ENCODE measurements at regions not wholly inside any gene's neighbourhood (a gene's known extent, or its start where the extent isn't known, plus 50 kb on each side); places are given as distances from the start of the nearest gene placed in this dataset.

GRCh38 chr22:46049726-46050450 lies 72.9 kb upstream of the WNT7B start:
- H3K9me3 Mint-ChIP-seq = no peaks in the 10 kb centered on the region
- DNase-seq = no peak
- H3K27me3 Mint-ChIP-seq = no peaks in the 10 kb centered on the region
- POLR2A ChIA-PET = no interaction called here
- intact Hi-C loops (cut with micrococcal nuclease) = no loop called here
- CTCF ChIA-PET = no interaction called here
- peaks cover 26% of the 10 kb centered on the region for H3K4me1 Mint-ChIP-seq (ENCODE audit: low read depth)
- H3K4me3 Mint-ChIP-seq = no peak overlapping the region
- H3K27ac Mint-ChIP-seq = peak overlapping the region; percentile 15
- peaks cover 3% of the 10 kb centered on the region for H3K36me3 Mint-ChIP-seq

- H3K9me3 Mint-ChIP-seq = no peaks in the 10 kb centered on the region
- H3K27me3 Mint-ChIP-seq = no peaks in the 10 kb centered on the region
- ChIA-PET POLR2A (interaction anchor here (1.0 kb wide), 1 partner anchor 19 kb away, joined by 5 read pairs; no protein-coding TSS in a partner anchor), CTCF (interaction anchor here (1.1 to 1.6 kb wide), 2 partner anchors 9 to 44 kb away, joined by 6 to 8 read pairs; no protein-coding TSS in a partner anchor)
- no peak for DNase-seq
- H3K36me3 Mint-ChIP-seq = peaks cover 3% of the 10 kb centered on the region
- H3K27ac Mint-ChIP-seq = peak overlapping the region; percentile 15
- H3K4me3 Mint-ChIP-seq = no peak overlapping the region
- H3K4me1 Mint-ChIP-seq (ENCODE audit: low read depth) = peaks cover 30% of the 10 kb centered on the region
- intact Hi-C loops (cut with micrococcal nuclease) = no loop called here
These were observed 73.5 kb upstream of the WNT7B start for GRCh38 chr22:46050451-46050845.

- intact Hi-C loops (cut with micrococcal nuclease) = no loop called here
- ChIA-PET POLR2A (interaction anchor here (1.0 to 3.7 kb wide), 2 partner anchors 15 to 19 kb away, joined by 5 to 24 read pairs; no protein-coding TSS in a partner anchor), CTCF (interaction anchor here (0.9 to 2.1 kb wide), 4 partner anchors 10 to 56 kb away, joined by 3 to 12 read pairs (median 7); no protein-coding TSS in a partner anchor)
- Mint-ChIP-seq H3K27ac (peak overlapping the region; percentile 95), H3K9me3 (no peaks in the 10 kb centered on the region), H3K27me3 (no peaks in the 10 kb centered on the region), H3K36me3 (peaks cover 3% of the 10 kb centered on the region), H3K4me3 (no peak overlapping the region), H3K4me1 (ENCODE audit: low read depth) (peaks cover 36% of the 10 kb centered on the region)
- DNase-seq = no peak
These were observed 74.1 kb upstream of the WNT7B start for GRCh38 chr22:46050916-46051614.

- no peaks in the 10 kb centered on the region for H3K27me3 Mint-ChIP-seq
- POLR2A ChIA-PET = interaction anchor here (3.7 kb wide), 1 partner anchor 15 kb away, joined by 24 read pairs; no protein-coding TSS in a partner anchor
- no peak overlapping the region for H3K4me3 Mint-ChIP-seq
- CTCF ChIA-PET = interaction anchor here (0.9 to 2.1 kb wide), 4 partner anchors 11 to 57 kb away, joined by 3 to 12 read pairs (median 7); no protein-coding TSS in a partner anchor
- intact Hi-C loops (cut with micrococcal nuclease) = no loop called here
- H3K36me3 Mint-ChIP-seq = peaks cover 3% of the 10 kb centered on the region
- H3K4me1 Mint-ChIP-seq (ENCODE audit: low read depth) = peaks cover 38% of the 10 kb centered on the region
- peak overlapping the region; percentile 95 for H3K27ac Mint-ChIP-seq
- H3K9me3 Mint-ChIP-seq = no peaks in the 10 kb centered on the region
- DNase-seq = no peak
These were observed 74.7 kb upstream of the WNT7B start for GRCh38 chr22:46051646-46052045.

- DNase-seq = no peak
- Mint-ChIP-seq H3K4me3 (peak overlapping the region; percentile 82), H3K27ac (peak overlapping the region; percentile 95), H3K9me3 (no peaks in the 10 kb centered on the region), H3K27me3 (no peaks in the 10 kb centered on the region), H3K4me1 (ENCODE audit: low read depth) (peaks cover 42% of the 10 kb centered on the region), H3K36me3 (peaks cover 3% of the 10 kb centered on the region)
- CTCF ChIA-PET = interaction anchor here (2.1 to 2.3 kb wide), 2 partner anchors 15 to 46 kb away, joined by 6 to 12 read pairs; no protein-coding TSS in a partner anchor
- intact Hi-C loops (cut with micrococcal nuclease) = no loop called here
- POLR2A ChIA-PET = interaction anchor here (0.7 to 3.7 kb wide), 3 partner anchors 16 to 39 kb away, joined by 3 to 24 read pairs (median 3); no protein-coding TSS in a partner anchor
These were observed 75.4 kb upstream of the WNT7B start for GRCh38 chr22:46052331-46052771.

GRCh38 chr22:46052801-46053562 lies 76.0 kb upstream of the WNT7B start:
- ChIA-PET CTCF (interaction anchor here (0.5 to 2.3 kb wide), 5 partner anchors 10 to 628 kb away, joined by 3 to 12 read pairs (median 5); no protein-coding TSS in a partner anchor), POLR2A (interaction anchor here (0.7 to 3.7 kb wide), 5 partner anchors 12 to 709 kb away, joined by 3 to 24 read pairs (median 3); no protein-coding TSS in a partner anchor)
- peak; percentile 48 for DNase-seq
- H3K27me3 Mint-ChIP-seq = no peaks in the 10 kb centered on the region
- H3K4me3 Mint-ChIP-seq = peak overlapping the region; percentile 82
- intact Hi-C loops (cut with micrococcal nuclease) = loop anchor here (1.0 kb wide), 1 partner anchor 18 kb away; no protein-coding TSS in a partner anchor
- H3K9me3 Mint-ChIP-seq = no peaks in the 10 kb centered on the region
- peak overlapping the region; percentile 95 for H3K27ac Mint-ChIP-seq
- H3K4me1 Mint-ChIP-seq (ENCODE audit: low read depth) = peaks cover 47% of the 10 kb centered on the region
- H3K36me3 Mint-ChIP-seq = peaks cover 3% of the 10 kb centered on the region

GRCh38 chr22:46053563-46054090 lies 76.7 kb upstream of the WNT7B start:
- ChIA-PET CTCF (interaction anchor here (0.5 to 2.3 kb wide), 4 partner anchors 11 to 48 kb away, joined by 3 to 6 read pairs (median 4); no protein-coding TSS in a partner anchor), POLR2A (interaction anchor here (0.8 to 3.7 kb wide), 6 partner anchors 9 to 708 kb away, joined by 3 to 24 read pairs (median 3); no protein-coding TSS in a partner anchor)
- peaks cover 50% of the 10 kb centered on the region for H3K4me1 Mint-ChIP-seq (ENCODE audit: low read depth)
- no peaks in the 10 kb centered on the region for H3K27me3 Mint-ChIP-seq
- H3K4me3 Mint-ChIP-seq = peak overlapping the region; percentile 82
- peaks cover 3% of the 10 kb centered on the region for H3K36me3 Mint-ChIP-seq
- intact Hi-C loops (cut with micrococcal nuclease) = loop anchor here (1.0 to 2.0 kb wide), 2 partner anchors 15 to 18 kb away; no protein-coding TSS in a partner anchor
- peak; percentile 66 for DNase-seq
- peak overlapping the region; percentile 95 for H3K27ac Mint-ChIP-seq
- H3K9me3 Mint-ChIP-seq = no peaks in the 10 kb centered on the region

GRCh38 chr22:46054091-46055073 lies 77.4 kb upstream of the WNT7B start:
- H3K27me3 Mint-ChIP-seq = no peaks in the 10 kb centered on the region
- peak; percentile 56 for DNase-seq
- CTCF ChIA-PET = interaction anchor here (0.8 to 2.3 kb wide), 4 partner anchors 9 to 48 kb away, joined by 3 to 6 read pairs (median 4); no protein-coding TSS in a partner anchor
- peaks cover 3% of the 10 kb centered on the region for H3K36me3 Mint-ChIP-seq
- intact Hi-C loops (cut with micrococcal nuclease) = loop anchor here (2.0 kb wide), 1 partner anchor 14 kb away; no protein-coding TSS in a partner anchor
- peak overlapping the region; percentile 82 for H3K4me3 Mint-ChIP-seq
- H3K9me3 Mint-ChIP-seq = no peaks in the 10 kb centered on the region
- peaks cover 53% of the 10 kb centered on the region for H3K4me1 Mint-ChIP-seq (ENCODE audit: low read depth)
- POLR2A ChIA-PET = interaction anchor here (0.8 to 3.7 kb wide), 7 partner anchors 10 to 708 kb away, joined by 3 to 24 read pairs (median 3); no protein-coding TSS in a partner anchor
- peak overlapping the region; percentile 95 for H3K27ac Mint-ChIP-seq

- POLR2A ChIA-PET = interaction anchor here (1.5 kb wide), 1 partner anchor 18 kb away, joined by 4 read pairs; no protein-coding TSS in a partner anchor
- H3K36me3 Mint-ChIP-seq = peaks cover 3% of the 10 kb centered on the region
- CTCF ChIA-PET = interaction anchor here (1.4 kb wide), 1 partner anchor 10 kb away, joined by 3 read pairs; no protein-coding TSS in a partner anchor
- H3K4me3 Mint-ChIP-seq = peak overlapping the region; percentile 81
- H3K27ac Mint-ChIP-seq = peak overlapping the region; percentile 92
- DNase-seq = no peak
- no peaks in the 10 kb centered on the region for H3K27me3 Mint-ChIP-seq
- no peaks in the 10 kb centered on the region for H3K9me3 Mint-ChIP-seq
- intact Hi-C loops (cut with micrococcal nuclease) = loop anchor here (2.0 kb wide), 1 partner anchor 13 kb away; no protein-coding TSS in a partner anchor
- peaks cover 51% of the 10 kb centered on the region for H3K4me1 Mint-ChIP-seq (ENCODE audit: low read depth)
These were observed 78.4 kb upstream of the WNT7B start for GRCh38 chr22:46055181-46055875.
